ENCODE measurements at regions not wholly inside any gene's neighbourhood (a gene's known extent, or its start where the extent isn't known, plus 50 kb on each side); places are given as distances from the start of the nearest gene placed in this dataset.

GRCh38 chr12:46674800-46675199 is 151.0 kb downstream of the SLC38A4 start:
- H3K18ac ChIP-seq (ENCODE audit: extremely low read depth, low read length), result no peak overlapping the region
- no peak overlapping the region for H3K4ac ChIP-seq (replicated peaks; ENCODE audit: insufficient read length, low read depth, low read length)
- H3K56ac ChIP-seq (replicated peaks; ENCODE audit: insufficient read length, low read depth, low read length), result no peak overlapping the region
- no peak overlapping the region for H2BK120ac ChIP-seq (replicated peaks; ENCODE audit: low read depth, low read length)
- H2BK20ac ChIP-seq (ENCODE audit: low read length), result no peak overlapping the region; the same call in 1 of the 2 replicates
- no peak for TF ChIP-seq CBX8 (IDR thresholded peaks at IDR 0.05; ENCODE audit: borderline replicate concordance, low read depth, low read length)
- TF ChIP-seq CBX5 (IDR thresholded peaks at IDR 0.05; ENCODE audit: low read depth, low read length), result no peak
- TF ChIP-seq EZH2 (IDR thresholded peaks at IDR 0.05; ENCODE audit: low read depth, low read length, severe bottlenecking), result no peak
- no peak for TF ChIP-seq NRF1 (IDR thresholded peaks at IDR 0.05; ENCODE audit: low read depth, low read length)
- no peak for TF ChIP-seq NANOG (IDR thresholded peaks at IDR 0.05; ENCODE audit: insufficient read depth, low read depth, low read length, poor library complexity, severe bottlenecking)
- TF ChIP-seq JUN (IDR thresholded peaks at IDR 0.05; ENCODE audit: low read depth, low read length), result no peak
- no peak for TF ChIP-seq USF2 (IDR thresholded peaks at IDR 0.05; ENCODE audit: low read length)
- H3K27me3 ChIP-seq (replicated peaks in 1 of 4; ENCODE audit: control insufficient read depth in 3 of 4, extremely low read depth in 1 of 4, insufficient read depth in 3 of 4, low read length in 3 of 4), result no peaks in the 10 kb centered on the region
- no peak overlapping the region for H4K8ac ChIP-seq (ENCODE audit: extremely low read depth, insufficient read depth, low read length)
- H2BK5ac ChIP-seq (ENCODE audit: low read depth, low read length), result no peak overlapping the region
- H2BK12ac ChIP-seq (ENCODE audit: low read depth, low read length), result 0 out of 2 replicates have a peak overlapping the region, but pooled peaks have one; percentile 1
- no peak overlapping the region for H3K4me3 ChIP-seq (ENCODE audit: extremely low read depth in 1 of 4, insufficient read depth in 2 of 4, low read depth in 3 of 4, low read length in 4 of 4)
- WGBS, 2 experiments (ENCODE audit: extremely low coverage in 1 of 2, insufficient coverage in 1 of 2, insufficient read length in 1 of 2, insufficient replicate concordance in 2 of 2, low coverage in 1 of 2, low lambda C conversion rate in 2 of 2, missing lambda C conversion rate in 1 of 2), result 92% methylated on average over 4 of the region's 4 CpGs; no CpG with 5 or more reads in 1 of the 2 experiments
- H4K20me1 ChIP-seq (replicated peaks in 1 of 2; ENCODE audit: control insufficient read depth in 1 of 2, insufficient read depth in 2 of 2, low read length in 2 of 2), result no peaks in the 10 kb centered on the region
- no peak for DNase-seq (ENCODE audit: low read depth in 1 of 2, low spot score in 2 of 2)
- peaks cover 0 to 11% of the 10 kb centered on the region in 2 experiments; a peak in 1 of 4 replicates for H3K9me3 ChIP-seq (ENCODE audit: insufficient read depth in 2 of 2, low read depth in 1 of 2, low read length in 1 of 2)
- H3K4me1 ChIP-seq (replicated peaks in 1 of 4; ENCODE audit: control insufficient read depth in 3 of 4, insufficient read depth in 4 of 4, low read length in 3 of 4), result peaks cover 0 to 7% (median 0%) of the 10 kb centered on the region in 4 experiments; a peak in 4 of 7 replicates
- H3K27ac ChIP-seq (ENCODE audit: low read depth, low read length), result no peak overlapping the region
- H3K23me2 ChIP-seq (ENCODE audit: low read depth, low read length), result no peaks in the 10 kb centered on the region
- no peak overlapping the region for H3K14ac ChIP-seq (ENCODE audit: insufficient read length)
- H2AFZ ChIP-seq (ENCODE audit: low read length), result 0 out of 2 replicates have a peak overlapping the region, but pooled peaks have one; percentile 2
- no peak overlapping the region for H2BK15ac ChIP-seq (ENCODE audit: low read length)
- H4K5ac ChIP-seq (ENCODE audit: insufficient read length, low read depth, low read length), result no peak overlapping the region
- H3K79me1 ChIP-seq (ENCODE audit: low read depth, low read length), result no peaks in the 10 kb centered on the region
- H4K91ac ChIP-seq (replicated peaks; ENCODE audit: insufficient read length, low read length), result no peak overlapping the region
- no peak overlapping the region for H3K23ac ChIP-seq (ENCODE audit: insufficient read length)
- no peak overlapping the region for H3K4me2 ChIP-seq (ENCODE audit: insufficient read depth in 1 of 2, low read depth in 2 of 2, low read length in 2 of 2)
- no peak overlapping the region for H3K9ac ChIP-seq (replicated peaks in 1 of 4; ENCODE audit: extremely low read depth in 1 of 4, low read depth in 3 of 4, low read length in 3 of 4)
- no peak overlapping the region for H2AK5ac ChIP-seq (ENCODE audit: low read depth, low read length)
- ChIA-PET POLR2A (ENCODE audit: partially characterized antibody) (interaction anchor here (0.7 to 2.2 kb wide), 4 partner anchors 138 to 308 kb away, joined by 3 to 6 read pairs (median 4); no protein-coding TSS in a partner anchor), CTCF (ENCODE audit: partially characterized antibody) (interaction anchor here (0.8 to 2.7 kb wide), 9 partner anchors 15 to 333 kb away, joined by 3 to 9 read pairs (median 4); no protein-coding TSS in a partner anchor)
- H3K79me2 ChIP-seq (ENCODE audit: control insufficient read depth in 1 of 2, insufficient read depth in 2 of 2, low read length in 2 of 2), result no peaks in the 10 kb centered on the region
- H3K36me3 ChIP-seq (ENCODE audit: control insufficient read depth in 2 of 4, insufficient read depth in 4 of 4, low read length in 3 of 4), result no peaks in the 10 kb centered on the region
- no peak for FAIRE-seq
